H1 (cell line): ENCODE measurements at regions not wholly inside any gene's neighbourhood (a gene's known extent, or its start where the extent isn't known, plus 50 kb on each side); places are given as distances from the start of the nearest gene placed in this dataset.

Experiments
- BACH1 ChIP-seq: IDR thresholded peaks from 2 replicates; pipeline ENCODE4 v1.6.1; 2012; ENCODE audit warnings: low read length, improper control_type of control experiment
- BRCA1 ChIP-seq: IDR thresholded peaks from 2 replicates; pipeline ENCODE4 v1.6.1; 2012; ENCODE audit warnings: low read depth, low read length, improper control_type of control experiment
- CREB1 ChIP-seq: IDR thresholded peaks from 2 replicates; pipeline ENCODE4 v1.6.1; 2012; ENCODE audit warnings: inconsistent platforms
- CTCF ChIP-seq, 3 experiments: IDR thresholded peaks; 1 replicate in 2 of 3; 2 replicates in 1 of 3; pipeline versions ENCODE4 v1.5.1 to v1.6.1; 2011; ENCODE audit warnings: low read length in 3 of 3, mild to moderate bottlenecking in 3 of 3, inconsistent platforms in 2 of 3, low read depth in 1 of 3, moderate library complexity in 1 of 3; ENCODE audit not compliant: insufficient read depth in 1 of 3; ENCODE audit errors: control extremely low read depth in 1 of 3
- EZH2 ChIP-seq: fragments of 200-600 bp; sonication (generic); IDR thresholded peaks from 2 replicates; pipeline ENCODE4 v1.7.1; 2012; ENCODE audit warnings: low read depth, mild to moderate bottlenecking, moderate library complexity, low read length, inconsistent platforms; ENCODE audit not compliant: severe bottlenecking
- KDM5A ChIP-seq: fragments of 200-600 bp; IDR thresholded peaks from 2 replicates; pipeline ENCODE4 v1.7.1; 2012; ENCODE audit warnings: mild to moderate bottlenecking, low read length, inconsistent platforms, mixed read lengths
- POLR2AphosphoS5 ChIP-seq: IDR thresholded peaks from 2 replicates; pipeline ENCODE4 v1.6.1; 2011; ENCODE audit warnings: low read depth, low read length
- SAP30 ChIP-seq: fragments of 300-600 bp; sonication (generic); IDR thresholded peaks from 2 replicates; pipeline ENCODE4 v1.7.1; 2012; ENCODE audit warnings: low read length, moderate library complexity, mild to moderate bottlenecking, inconsistent platforms; ENCODE audit not compliant: insufficient read depth, insufficient replicate concordance
- SIN3A ChIP-seq, 2 experiments: IDR thresholded peaks in 1 of 2; conservative IDR thresholded peaks in 1 of 2; 2 replicates each; pipeline ENCODE4 v1.6.1; 2011 to 2012; ENCODE audit warnings: low read length in 2 of 2, improper control_type of control experiment in 1 of 2, low read depth in 1 of 2, mild to moderate bottlenecking in 1 of 2
- SIRT6 ChIP-seq: IDR thresholded peaks from one replicate; pipeline ENCODE4 v1.7.1; 2012; ENCODE audit warnings: low read length, inconsistent platforms
- ZNF274 ChIP-seq: IDR thresholded peaks from 2 replicates; pipeline ENCODE4 v1.7.0; 2012; ENCODE audit warnings: low read length, borderline replicate concordance; ENCODE audit errors: extremely low read depth

GRCh38 chr2:53509831-53510388, 257.7 kb upstream of the CHAC2 start:
- no peak for TF ChIP-seq POLR2AphosphoS5
- no peak for TF ChIP-seq BRCA1
- no peak for TF ChIP-seq SAP30
- TF ChIP-seq CTCF (IDR thresholded peaks at IDR 0.05; ENCODE audit: control extremely low read depth in 1 of 3, insufficient read depth in 1 of 3, low read depth in 1 of 3, low read length in 3 of 3) = no peak
- TF ChIP-seq EZH2 = no peak
- no peak for TF ChIP-seq CREB1
- no peak for TF ChIP-seq SIRT6
- no peak for TF ChIP-seq ZNF274
- no peak for TF ChIP-seq BACH1
- TF ChIP-seq KDM5A = no peak
- TF ChIP-seq SIN3A (conservative IDR thresholded peaks at IDR 0.05 in 1 of 2, IDR thresholded peaks at IDR 0.05 in 1 of 2; ENCODE audit: low read depth in 1 of 2, low read length in 2 of 2) = no peak
